Stimulated activated CD8-positive, alpha-beta memory T cell treated with anti-CD3 and anti-CD28 coated beads, Interleukin-12 subunit alpha, Interleukin-12 subunit beta, amount 100 ng/mL, for 24 hours (primary cell): ENCODE measurements at regions not wholly inside any gene's neighbourhood (a gene's known extent, or its start where the extent isn't known, plus 50 kb on each side); places are given as distances from the start of the nearest gene placed in this dataset.

Experiments
- DNase-seq: peaks from one replicate; pipeline ENCODE4 v3.0.0-alpha.2; 2020; ENCODE audit errors: extremely low read depth

DNA sequence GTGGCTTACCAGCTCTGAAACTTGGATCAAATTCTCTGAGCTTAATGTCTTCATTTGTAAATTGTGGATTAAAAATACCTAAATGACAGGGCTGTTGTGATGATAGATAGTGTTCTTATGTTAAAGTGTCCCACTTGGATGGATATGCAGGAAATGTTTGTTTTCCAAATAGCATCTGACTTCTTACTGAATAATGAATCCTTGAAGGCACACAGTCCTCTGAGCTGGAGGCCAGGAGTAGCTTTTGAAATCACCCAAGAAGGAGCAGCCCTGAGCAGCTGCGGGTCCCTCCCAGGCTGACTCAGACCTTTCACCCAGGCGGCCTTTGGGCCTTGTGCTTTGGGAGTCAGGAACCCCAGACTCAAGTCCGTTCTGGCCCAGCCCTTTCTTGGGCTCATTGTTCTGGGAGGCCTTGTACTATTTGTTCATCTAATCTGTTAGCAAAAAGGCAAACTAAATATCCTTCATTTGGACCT lies 173.0 kb upstream of the GATA6 start:
- DNase-seq = no peak

DNA sequence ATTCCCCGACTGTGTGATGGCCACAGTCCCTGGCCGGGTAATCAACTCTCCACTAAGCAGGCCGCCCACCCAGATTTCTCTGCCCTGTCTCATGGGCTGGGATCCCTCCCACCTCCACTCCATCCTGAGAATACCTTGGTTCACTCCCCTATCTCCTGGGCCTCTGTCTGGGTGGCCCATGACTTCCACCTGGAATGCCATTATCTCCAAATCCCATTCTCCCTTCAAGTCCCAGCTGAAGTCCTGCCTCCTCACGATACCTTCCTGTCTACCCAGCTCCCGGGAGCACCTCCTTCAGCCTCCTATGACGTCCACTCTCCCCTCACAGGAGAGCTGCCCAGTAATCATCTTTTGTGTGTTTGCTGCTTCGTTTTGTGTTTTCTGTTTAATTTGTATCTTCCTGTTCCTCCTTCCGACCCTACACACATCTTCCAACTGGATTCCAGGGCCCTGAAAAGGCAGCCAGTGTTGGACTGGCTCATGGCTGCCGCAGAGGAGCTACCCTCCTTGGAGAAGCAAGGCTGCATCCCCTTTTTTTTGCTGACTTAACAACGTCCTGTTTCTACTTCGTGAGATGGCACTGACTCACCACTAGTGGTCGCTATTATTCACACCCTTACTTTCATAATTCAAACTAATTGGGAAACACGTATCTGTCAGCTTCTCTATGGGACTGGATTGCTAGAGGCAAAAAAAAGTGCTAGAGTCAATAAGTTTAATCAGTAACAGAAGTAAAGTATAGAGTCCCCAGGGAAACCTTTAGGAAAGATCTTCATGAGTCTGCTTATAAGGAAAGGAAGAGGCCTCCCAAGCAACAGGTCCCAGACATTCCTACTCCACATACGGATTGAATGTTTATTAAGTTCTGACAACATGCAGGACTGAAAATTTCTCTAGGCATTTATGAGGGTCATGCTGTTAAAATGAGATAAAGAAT lies 171.9 kb upstream of the GATA6 start:
- DNase-seq = no peak

DNA sequence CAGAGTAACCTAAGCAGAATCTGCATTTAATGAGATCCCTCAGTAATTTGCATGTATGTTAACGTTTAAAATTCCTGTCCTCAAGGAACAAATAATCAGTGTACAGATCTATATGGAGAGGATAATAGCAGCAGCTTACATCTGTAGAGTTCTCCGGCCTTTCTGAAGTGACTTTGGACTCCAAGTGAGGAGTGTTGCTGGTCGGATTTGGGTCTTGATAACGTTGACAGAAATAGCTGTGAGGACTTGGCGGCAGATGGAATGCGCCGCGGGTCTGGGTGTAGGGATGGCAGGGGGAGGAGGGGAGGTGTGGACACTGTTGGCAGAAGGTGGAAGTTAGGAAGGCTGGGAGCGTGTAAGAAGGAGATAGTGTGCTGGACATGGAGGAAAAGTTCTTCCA lies 170.9 kb upstream of the GATA6 start:
- no peak for DNase-seq

DNA sequence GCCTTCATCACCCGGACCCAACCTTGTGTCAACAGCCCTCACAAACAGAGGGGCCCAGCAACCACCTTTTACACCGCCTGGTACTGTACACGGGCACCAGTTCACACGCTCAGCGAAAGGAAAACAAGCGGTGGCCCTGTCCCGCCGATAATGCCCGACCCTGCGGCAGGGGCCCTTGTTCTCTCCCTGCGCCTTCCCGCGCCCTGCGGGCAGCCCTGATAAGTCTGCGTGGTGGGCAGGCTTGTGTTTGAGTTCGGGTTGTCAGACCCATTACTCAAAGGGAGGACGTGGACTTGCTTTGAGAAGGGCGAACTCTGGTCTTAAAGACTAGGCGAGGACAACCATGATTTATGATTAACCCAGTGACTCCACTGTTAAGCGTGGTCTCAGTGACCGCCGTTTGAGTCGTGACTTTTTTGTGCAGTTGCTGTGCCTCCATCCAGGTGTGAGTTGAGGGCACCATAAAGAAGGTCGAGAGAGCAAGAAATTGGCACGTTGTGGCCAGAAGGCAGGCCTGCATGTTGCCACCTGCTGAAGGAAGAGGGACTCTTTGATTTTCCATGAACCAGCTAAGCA lies 167.4 kb upstream of the GATA6 start:
- no peak for DNase-seq

DNA sequence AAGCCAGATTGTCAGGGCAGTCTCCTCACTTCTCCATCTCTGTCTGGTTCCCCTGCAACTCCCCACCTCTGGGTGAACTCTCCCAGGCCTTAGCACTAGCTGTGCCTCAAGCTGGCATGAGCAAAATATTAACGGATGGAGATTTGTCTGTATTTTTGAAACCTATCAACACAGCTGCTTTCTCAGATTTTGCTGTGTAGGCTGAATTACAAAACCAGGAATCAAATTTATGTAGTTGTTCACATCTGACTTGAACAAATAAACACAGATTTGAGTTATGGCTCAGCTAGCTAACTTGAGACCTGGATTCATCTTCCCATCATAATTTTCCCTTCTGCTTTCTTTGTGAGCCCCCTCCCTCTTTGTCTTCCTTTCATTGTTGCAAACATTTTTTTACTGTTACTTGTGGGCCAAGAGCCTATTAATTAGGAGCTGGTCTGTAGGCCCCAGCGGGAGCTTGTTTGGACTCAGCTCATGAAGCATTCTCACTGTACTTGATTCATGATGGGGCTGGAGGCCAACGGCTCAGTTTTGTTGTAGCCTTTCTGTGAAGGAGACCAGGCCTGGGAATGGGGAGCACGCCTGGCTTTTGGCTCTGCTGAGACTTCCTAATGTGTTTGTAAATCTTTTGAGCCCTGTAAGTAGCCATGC lies 164.1 kb upstream of the GATA6 start:
- DNase-seq = no peak

DNA sequence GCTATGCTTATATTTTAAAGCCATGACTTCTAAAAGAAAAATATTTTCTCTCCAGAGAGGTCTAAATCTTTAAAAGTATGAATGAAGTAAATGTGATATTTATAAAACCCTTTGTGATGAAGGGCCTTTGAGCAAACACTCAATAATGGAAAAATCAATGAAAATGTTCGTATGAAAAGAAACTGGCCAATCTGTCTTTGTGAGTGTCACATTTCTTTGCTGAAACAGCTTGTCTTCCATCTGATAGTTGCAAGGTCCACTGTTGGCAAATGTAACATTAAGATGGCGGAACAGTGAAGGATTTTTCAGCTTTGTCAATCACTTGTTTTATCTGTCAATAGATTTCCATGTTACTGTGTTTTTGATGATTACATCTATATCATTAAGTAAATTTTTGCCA lies 162.9 kb upstream of the GATA6 start:
- no peak for DNase-seq

DNA sequence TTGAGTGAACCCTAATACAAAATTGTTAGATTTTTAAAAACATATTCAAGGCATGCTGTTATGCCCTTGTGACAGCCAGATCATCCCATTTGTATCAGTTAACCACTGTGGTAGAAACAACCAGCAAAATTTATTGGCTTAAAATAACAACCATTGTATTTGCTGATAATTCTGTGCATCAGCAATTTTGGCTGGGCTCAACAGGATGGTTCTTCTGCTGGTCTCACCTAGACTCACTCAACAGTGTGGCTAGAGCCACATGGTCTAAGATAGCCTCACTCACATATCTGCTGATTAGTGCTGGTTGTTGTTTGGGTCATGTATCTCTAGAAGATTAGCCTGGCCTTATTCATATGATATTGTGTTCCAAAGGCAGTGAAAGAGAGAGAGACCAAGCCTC lies 160.1 kb upstream of the GATA6 start:
- DNase-seq = no peak

DNA sequence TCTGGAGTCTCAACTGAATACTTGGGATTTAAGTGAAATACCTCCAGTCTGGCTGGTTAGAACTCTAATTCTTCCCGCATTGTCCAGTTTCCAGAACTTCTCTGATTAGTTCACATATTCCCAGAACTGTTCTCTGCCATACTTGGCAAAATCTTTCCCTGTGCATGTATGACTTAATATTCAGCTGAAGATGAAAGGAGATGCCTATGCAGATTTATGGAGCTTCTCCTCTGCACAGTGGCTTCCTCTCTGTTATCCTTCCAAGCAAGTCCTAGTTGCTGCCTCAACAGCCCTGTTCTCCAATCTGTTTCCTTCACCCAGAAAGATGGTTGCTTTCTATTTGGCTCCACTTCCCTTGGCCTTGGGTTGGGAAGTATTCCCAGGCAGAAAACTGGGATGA lies 155.4 kb upstream of the GATA6 start:
- DNase-seq = no peak

DNA sequence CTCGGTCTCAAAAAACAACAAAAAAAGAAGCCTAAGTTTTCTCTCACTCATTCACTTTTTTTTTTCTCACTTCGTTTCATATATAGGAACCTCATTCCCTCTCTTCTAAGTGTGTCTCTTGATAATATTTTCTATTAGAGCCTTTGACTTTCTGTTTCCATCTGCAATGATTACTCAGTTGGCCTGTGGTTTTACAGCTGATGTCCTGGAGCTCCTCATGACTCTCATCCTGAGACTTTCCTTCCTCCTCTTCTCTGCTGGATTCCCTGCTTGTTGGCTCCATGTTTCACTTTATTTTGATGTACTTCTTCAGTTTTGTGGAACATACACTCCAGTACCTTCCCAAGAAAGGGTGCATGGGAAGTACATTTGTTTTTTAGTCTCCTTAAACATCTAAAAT lies 154.2 kb upstream of the GATA6 start:
- no peak for DNase-seq

DNA sequence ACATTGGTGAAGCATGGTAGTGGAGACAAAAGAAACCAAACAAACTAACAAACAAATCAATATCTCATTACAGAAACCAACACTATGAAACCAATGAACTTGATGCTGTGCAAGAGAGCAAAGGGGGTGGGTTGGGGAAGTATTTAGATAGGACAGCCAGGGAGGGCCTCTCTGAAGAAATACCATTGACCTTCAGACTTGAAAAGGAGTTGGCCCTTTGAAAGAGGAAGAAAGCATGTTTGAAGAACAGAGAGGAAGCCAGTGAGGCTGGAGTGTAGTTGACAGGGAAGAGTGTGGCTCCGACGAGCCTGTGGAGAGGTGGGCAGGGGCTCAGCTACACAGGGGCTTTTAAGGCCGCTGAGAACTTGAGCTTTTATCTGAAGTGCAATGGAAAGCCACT lies 151.0 kb upstream of the GATA6 start:
- no peak for DNase-seq

DNA sequence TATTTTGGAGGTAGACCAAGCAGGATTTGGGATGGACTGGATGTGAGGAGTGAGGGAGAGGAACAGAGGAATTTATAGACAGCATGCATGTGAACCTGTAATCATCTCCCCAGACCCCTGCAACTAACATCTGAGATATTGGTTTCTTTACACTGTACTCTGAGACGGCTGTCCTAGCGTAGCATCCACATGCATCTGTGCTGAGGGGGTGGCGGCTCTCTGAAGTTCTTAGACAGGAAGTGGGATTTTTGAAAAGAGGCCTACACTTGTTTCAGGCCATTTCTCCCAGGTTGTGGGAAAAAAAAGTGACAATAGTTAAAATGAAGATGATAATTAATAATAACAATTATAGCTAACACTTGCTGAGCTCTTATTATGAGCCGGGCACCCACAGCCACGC lies 150.2 kb upstream of the GATA6 start:
- no peak for DNase-seq

DNA sequence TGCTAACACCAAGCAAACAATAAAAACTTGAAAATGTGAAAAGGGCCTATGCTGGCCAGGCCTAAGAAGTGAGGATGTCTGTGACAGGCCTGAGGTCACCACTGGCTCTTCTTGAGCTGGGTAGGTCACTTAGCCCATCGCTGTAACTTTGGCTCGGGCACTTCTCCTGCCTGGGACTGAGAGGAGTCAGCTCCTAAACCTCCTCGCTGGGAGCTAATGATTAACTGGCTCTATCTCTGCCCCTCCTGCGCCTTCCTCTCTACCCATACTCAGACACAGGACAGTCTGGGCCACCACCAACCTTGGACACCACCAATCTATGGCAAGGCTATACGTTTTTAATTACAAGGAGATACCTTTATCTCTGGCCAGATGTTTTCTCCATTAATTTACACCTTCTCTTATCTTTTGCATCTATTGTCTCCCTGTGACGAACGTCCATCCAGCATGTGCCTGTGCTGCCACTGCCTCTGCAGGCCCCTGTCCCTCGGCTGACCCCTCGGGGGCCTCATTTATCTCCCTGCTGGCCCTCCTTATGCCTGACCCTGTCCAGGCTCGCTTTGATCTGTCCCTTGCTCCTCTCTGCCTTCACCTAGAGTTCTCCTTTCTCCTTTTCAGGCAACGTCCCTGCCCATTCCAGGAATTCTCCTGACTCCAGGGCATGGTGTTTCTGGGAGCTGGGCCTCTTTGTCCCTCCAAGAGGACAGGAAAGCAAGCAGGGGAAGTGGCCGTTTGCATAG lies 149.1 kb upstream of the GATA6 start:
- no peak for DNase-seq

DNA sequence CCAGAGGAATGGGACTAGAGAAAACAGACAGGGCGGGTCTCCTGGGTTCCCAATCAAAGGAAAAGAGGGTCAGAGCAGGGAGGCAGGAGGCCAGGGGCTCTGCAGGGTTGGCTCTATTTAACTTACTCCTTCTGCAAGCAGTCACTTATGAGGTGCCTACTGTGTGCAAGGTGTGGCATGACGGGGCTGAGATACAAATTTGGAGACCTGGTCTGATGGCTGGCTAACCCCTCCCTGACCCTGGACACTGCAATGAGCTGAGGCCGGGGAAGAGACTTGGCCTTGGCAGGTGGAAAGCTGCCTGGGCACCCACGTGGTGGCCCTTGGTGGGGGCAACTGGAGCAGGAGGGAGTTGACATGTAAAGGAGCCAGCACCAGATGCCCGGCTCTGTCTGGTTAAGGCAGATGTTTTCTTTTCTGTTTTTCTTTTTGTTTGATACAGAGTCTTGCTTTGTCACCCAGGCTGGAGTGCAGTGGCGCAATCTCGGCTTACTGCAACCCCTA lies 148.5 kb upstream of the GATA6 start:
- no peak for DNase-seq

DNA sequence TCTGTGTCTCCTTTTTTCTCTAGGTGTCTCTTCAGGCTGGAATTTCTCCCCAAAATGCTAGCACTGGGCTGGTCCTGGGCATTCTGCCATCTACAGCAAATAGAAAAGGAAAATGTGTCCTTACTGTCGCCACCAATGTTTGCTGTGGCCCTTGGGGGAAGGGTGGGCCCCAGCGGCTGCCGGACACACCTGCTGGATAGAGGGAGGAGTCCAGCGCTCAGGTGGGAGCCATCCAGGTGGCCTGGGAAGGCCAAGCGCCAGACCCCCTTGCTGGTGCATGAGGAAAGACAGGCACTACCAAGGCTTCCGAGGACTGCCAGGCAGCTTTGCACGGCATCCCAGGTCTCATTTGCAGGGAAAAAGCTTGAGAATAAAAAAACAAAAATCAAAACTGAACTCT lies 147.7 kb upstream of the GATA6 start:
- no peak for DNase-seq

DNA sequence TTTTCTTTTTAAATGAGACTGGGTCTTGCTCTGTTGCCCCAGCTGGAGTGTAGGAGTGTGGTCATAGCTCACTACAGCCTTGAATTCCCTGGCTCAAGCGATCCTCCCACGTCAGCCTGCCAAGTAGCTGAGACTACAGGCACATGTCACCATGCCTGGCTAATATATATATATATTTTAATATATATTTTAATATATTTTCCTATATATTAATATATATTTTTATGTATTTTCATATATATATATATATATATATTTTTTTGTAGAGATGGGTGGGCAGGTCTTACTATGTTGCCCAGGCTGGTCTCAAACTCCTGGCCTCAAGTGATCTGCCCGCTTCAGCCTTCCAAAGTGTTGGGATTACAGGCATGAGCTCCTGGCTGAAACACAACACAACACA lies 144.5 kb upstream of the GATA6 start:
- no peak for DNase-seq

DNA sequence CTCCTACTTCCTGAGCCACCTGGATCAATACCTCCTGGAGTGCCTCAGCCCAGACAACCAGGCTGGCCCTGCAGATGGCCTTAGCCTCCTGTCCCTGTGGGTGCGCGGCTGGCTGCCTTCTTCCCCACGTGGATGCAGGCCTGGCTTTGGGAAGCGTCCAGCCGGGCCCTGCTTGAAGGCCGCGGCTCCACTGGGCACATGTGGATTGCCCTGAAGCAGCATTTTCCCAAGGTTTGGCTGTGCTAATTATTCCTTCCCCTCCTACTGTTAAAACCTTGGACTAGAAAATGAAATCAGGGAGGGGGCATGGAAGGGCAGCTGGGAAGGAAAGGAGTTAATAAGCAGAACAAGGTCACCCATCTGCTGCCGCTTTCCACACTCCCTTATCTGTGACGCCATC lies 143.0 kb upstream of the GATA6 start:
- no peak for DNase-seq

DNA sequence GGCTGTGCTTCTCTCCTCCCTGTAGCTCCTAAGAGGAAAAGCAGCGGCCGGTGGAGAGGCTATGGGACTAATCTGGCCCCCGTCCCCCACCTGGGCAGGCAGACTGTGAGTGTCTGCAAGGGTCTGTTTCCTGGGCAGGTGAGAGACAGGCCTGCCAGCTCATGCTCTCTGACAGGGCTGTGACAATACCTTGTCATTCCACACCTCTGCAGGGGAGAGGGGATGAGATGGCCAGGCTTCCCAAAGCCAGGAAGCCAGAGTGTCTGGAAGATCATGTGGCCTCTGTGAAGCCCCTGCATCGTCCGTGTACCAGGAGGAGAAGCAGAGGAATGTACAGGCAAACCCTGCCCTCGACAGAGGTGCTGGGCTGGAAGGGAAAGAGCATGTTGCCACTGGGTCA lies 142.5 kb upstream of the GATA6 start:
- DNase-seq = no peak

DNA sequence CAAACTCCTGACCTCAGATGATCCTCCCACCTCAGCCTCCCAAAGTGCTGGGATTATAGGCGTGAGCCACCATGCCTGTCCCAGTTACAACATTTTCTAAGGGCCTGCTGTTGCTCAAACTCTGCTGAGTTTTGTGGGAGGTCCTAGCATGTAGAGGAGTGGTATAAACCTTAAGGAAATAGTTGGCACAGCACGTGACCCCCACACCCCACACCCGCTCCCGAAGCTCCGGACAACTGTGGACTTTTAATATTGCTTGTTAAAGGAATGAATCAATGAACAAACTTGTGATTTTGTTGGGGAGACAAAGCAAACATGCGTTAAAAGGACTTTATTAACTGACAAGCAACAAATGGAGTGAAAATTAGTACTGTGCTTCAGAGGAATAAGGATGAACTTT lies 137.8 kb upstream of the GATA6 start:
- no peak for DNase-seq

DNA sequence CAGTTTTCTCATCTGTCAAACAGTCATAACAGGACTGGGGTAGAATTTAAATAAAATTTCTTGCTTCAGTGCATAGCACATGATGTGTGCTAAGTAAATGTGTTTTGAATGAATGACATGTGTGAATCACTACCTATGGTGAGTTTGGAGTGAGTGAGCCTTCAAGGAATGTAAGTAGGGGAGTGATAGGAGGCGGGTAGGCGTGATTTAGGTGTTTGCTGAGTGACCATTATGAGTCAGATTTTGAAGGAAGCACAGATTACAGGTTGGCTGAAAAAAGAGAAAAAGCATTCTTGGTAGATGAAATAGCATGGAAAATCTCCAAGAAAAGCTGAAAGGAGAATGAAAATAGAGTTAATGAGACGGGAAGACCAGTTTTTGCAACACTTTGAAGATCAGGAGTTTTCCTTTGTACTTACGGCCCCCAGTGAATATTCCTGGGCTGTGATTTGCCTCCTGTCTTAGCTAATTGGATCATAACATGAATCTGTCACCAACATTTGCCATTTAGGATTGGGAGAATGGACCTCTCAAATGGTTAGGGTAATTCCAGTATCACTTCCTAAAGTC lies 136.9 kb upstream of the GATA6 start:
- no peak for DNase-seq

DNA sequence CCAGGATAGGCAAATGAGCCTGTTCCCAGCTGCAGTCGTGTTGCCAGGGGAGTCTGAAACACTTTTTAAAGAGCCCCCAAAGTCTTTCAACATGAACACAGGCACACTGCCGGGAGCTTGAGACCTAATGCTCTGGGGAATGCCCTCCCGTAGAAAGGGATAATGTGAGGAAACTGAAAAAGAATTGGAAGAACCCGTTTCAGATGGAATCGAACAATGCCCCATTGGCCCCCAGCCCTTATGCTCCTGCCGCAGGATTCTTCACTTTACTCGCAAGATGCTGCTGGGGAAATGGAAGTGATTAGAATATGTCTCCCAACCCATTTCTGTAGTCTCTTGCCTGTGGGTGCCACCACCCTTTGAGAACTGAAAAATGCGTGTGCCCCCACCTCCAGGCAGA lies 136.3 kb upstream of the GATA6 start:
- DNase-seq = no peak

DNA sequence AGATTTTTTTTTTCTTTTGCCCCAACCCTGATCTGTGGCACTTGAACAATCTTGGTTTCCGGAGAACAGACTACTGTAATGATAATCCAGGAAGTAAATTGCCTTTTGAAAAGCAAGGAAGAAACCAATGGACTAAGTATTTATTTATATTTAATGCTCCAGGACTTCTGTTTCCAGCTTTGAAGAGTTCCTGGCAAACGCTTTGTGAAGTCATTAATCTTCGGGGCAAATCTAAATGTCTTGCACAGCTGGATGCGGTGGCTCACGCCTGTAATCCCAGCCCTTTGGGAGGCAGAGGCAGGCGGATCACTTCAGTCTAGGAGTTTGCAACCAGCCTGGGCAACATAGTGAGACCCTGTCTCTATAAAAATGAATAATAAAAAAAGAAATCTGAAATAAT lies 135.1 kb upstream of the GATA6 start:
- DNase-seq = no peak

DNA sequence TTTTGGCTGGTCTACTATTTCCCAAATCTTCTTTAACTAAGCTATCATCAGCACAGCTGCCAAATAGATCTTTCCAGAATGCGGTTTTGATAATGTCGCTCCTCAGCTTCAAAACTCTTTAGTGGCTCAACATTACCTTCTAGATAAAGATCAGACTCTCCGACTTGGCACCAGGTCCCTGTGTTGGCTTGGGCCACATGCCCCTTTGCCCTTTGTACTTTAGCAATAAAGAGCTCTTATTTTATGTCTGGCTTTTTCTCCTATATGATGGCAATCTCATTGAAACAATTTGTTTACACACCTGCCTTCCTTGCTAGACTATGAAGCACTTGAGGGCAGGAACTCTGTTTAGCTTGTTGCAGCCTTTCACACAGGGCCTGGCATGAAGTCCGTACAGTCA lies 128.9 kb upstream of the GATA6 start:
- no peak for DNase-seq
